ENCODE measurements at regions not wholly inside any gene's neighbourhood (a gene's known extent, or its start where the extent isn't known, plus 50 kb on each side); places are given as distances from the start of the nearest gene placed in this dataset.
"Not testable (repeated sequence)": the region's sequence is repeated elsewhere in the genome, so short reads cannot be mapped to it uniquely, and the experiment has no call there.

GRCh38 chr7:109637428-109637990, 1067.8 kb downstream of the DNAJB9 start:
- TF ChIP-seq CTCF (conservative IDR thresholded peaks at IDR 0.05; ENCODE audit: low read depth, low read length): no peak
- DNase-seq (ENCODE audit: low read depth): no peak

GRCh38 chr7:109638321-109638720, 1068.6 kb downstream of the DNAJB9 start:
- DNase-seq (ENCODE audit: low read depth): no peak
- H3K4me3 ChIP-seq (ENCODE audit: low read length): no peak overlapping the region
- TF ChIP-seq CTCF (conservative IDR thresholded peaks at IDR 0.05; ENCODE audit: low read depth, low read length): no peak

More at GRCh38 chr7:109637428-109637990, 1067.8 kb downstream of the DNAJB9 start:
- no peak overlapping the region for H3K4me3 ChIP-seq (ENCODE audit: low read length)

GRCh38 chr7:109639561-109639960, 1069.9 kb downstream of the DNAJB9 start:
- no peak for DNase-seq (ENCODE audit: low read depth)
- H3K4me3 ChIP-seq (ENCODE audit: low read length): no peak overlapping the region
- no peak for TF ChIP-seq CTCF (conservative IDR thresholded peaks at IDR 0.05; ENCODE audit: low read depth, low read length)

GRCh38 chr7:109641445-109641844, 1071.8 kb downstream of the DNAJB9 start:
- no peak overlapping the region for H3K4me3 ChIP-seq (ENCODE audit: low read length)
- no peak for TF ChIP-seq CTCF (conservative IDR thresholded peaks at IDR 0.05; ENCODE audit: low read depth, low read length)
- no peak for DNase-seq (ENCODE audit: low read depth)

GRCh38 chr7:109646124-109646523, 1076.5 kb downstream of the DNAJB9 start:
- no peak overlapping the region for H3K4me3 ChIP-seq (ENCODE audit: low read length)
- DNase-seq (ENCODE audit: low read depth): no peak
- no peak for TF ChIP-seq CTCF (conservative IDR thresholded peaks at IDR 0.05; ENCODE audit: low read depth, low read length)

- H3K4me3 ChIP-seq (ENCODE audit: low read length); DNase-seq (ENCODE audit: low read depth): not testable (repeated sequence)
These were observed 1076.9 kb downstream of the DNAJB9 start for GRCh38 chr7:109646594-109646993.

- H3K4me3 ChIP-seq (ENCODE audit: low read length); DNase-seq (ENCODE audit: low read depth): not testable (repeated sequence)
These were observed 1077.6 kb downstream of the DNAJB9 start for GRCh38 chr7:109647263-109647662.

- no peak for DNase-seq (ENCODE audit: low read depth)
- no peak overlapping the region for H3K4me3 ChIP-seq (ENCODE audit: low read length)
- TF ChIP-seq CTCF (conservative IDR thresholded peaks at IDR 0.05; ENCODE audit: low read depth, low read length): no peak
These were observed 1089.6 kb downstream of the DNAJB9 start for GRCh38 chr7:109659261-109659660.
